ENCODE measurements at regions not wholly inside any gene's neighbourhood (a gene's known extent, or its start where the extent isn't known, plus 50 kb on each side); places are given as distances from the start of the nearest gene placed in this dataset.

GRCh38 chr1:217059401-217059800 lies 336.2 kb upstream of the ESRRG start:
- Histone ChIP-seq H4K20me1 (ENCODE audit: insufficient read depth, low read length) (no peaks in the 10 kb centered on the region), H4K5ac (ENCODE audit: low read depth, low read length) (no peak overlapping the region), H3K36me3 (ENCODE audit: control insufficient read depth, insufficient read depth, low read length) (no peaks in the 10 kb centered on the region), H3K4ac (ENCODE audit: low read depth, low read length) (no peak overlapping the region), H2AK5ac (ENCODE audit: low read depth, low read length) (no peak overlapping the region), H2BK20ac (ENCODE audit: low read depth, low read length) (no peak overlapping the region), H3K4me3 (ENCODE audit: insufficient read depth, low read depth, low read length) (no peak overlapping the region), H3K18ac (ENCODE audit: low read depth, low read length) (no peak overlapping the region), H3K4me1 (ENCODE audit: control insufficient read depth, insufficient read depth, low read length) (no peaks in the 10 kb centered on the region), H2BK15ac (ENCODE audit: low read depth, low read length) (no peak overlapping the region), H3K27ac (ENCODE audit: insufficient read depth, low read length) (no peak overlapping the region), H2BK5ac (ENCODE audit: low read depth, low read length, poor library complexity, severe bottlenecking) (no peak overlapping the region), H4K91ac (ENCODE audit: insufficient read depth, low read depth, low read length) (no peak overlapping the region), H2AK9ac (replicated peaks; ENCODE audit: low read depth, low read length, poor library complexity) (no peak overlapping the region), H3K23ac (ENCODE audit: low read depth, low read length) (no peak overlapping the region), H3K79me1 (ENCODE audit: low read depth in 1 of 2, low read length in 2 of 2) (no peaks in the 10 kb centered on the region), H2BK120ac (ENCODE audit: low read depth, low read length) (no peak overlapping the region), H3K4me2 (ENCODE audit: low read depth, low read length) (no peak overlapping the region), H3K9me1 (ENCODE audit: insufficient read depth, low read length) (no peaks in the 10 kb centered on the region; the same call in 1 of the 2 replicates), H2AFZ (replicated peaks; ENCODE audit: low read length, poor library complexity) (no peak overlapping the region), H4K8ac (ENCODE audit: low read depth in 2 of 2, low read length in 2 of 2) (no peak overlapping the region), H3K14ac (replicated peaks; ENCODE audit: low read depth, low read length) (no peak overlapping the region), H3K56ac (ENCODE audit: extremely low read depth, insufficient read depth, low read length) (no peak overlapping the region), H3K9ac (ENCODE audit: low read depth, low read length) (no peak overlapping the region), H3K9me3 (ENCODE audit: control insufficient read depth, insufficient read depth, low read length) (no peaks in the 10 kb centered on the region), H3K27me3 (ENCODE audit: control insufficient read depth, insufficient read depth, low read length) (no peaks in the 10 kb centered on the region)
- in situ Hi-C loops (cut with MboI; ENCODE audit: low sequenced_read_pairs) (no loop called here), dilution Hi-C loops (cut with HindIII; ENCODE audit: low sequenced_read_pairs, unreplicated experiment) (no loop called here), intact Hi-C loops (cut with micrococcal nuclease) (no loop called here)
- TF ChIP-seq CEBPB (IDR thresholded peaks at IDR 0.05; ENCODE audit: low read depth, low read length) (no peak), USF2 (IDR thresholded peaks at IDR 0.05; ENCODE audit: low read depth, low read length) (no peak), CHD1 (IDR thresholded peaks at IDR 0.05; ENCODE audit: low read depth, low read length) (no peak), POLR2A (IDR thresholded peaks at IDR 0.05; ENCODE audit: low read depth, low read length) (no peak), BHLHE40 (IDR thresholded peaks at IDR 0.05; ENCODE audit: low read depth, low read length) (no peak), CTCF (conservative IDR thresholded peaks at IDR 0.05; ENCODE audit: low read depth, low read length) (no peak), MAZ (IDR thresholded peaks at IDR 0.05; ENCODE audit: borderline replicate concordance, low read depth, low read length) (no peak), RCOR1 (IDR thresholded peaks at IDR 0.05; ENCODE audit: insufficient replicate concordance, low read length) (no peak), ELK1 (IDR thresholded peaks at IDR 0.05; ENCODE audit: borderline replicate concordance, low read depth, low read length) (no peak), SMC3 (IDR thresholded peaks at IDR 0.05; ENCODE audit: low read depth, low read length) (no peak), RAD21 (IDR thresholded peaks at IDR 0.05; ENCODE audit: low read length) (no peak), MXI1 (IDR thresholded peaks at IDR 0.05; ENCODE audit: borderline replicate concordance, low read depth, low read length) (no peak), MAFK (IDR thresholded peaks at IDR 0.05; ENCODE audit: low read depth, low read length) (no peak), RFX5 (IDR thresholded peaks at IDR 0.05; ENCODE audit: low read depth, low read length) (no peak), NFE2L2 (IDR thresholded peaks at IDR 0.05; ENCODE audit: low read depth, low read length) (no peak), FOS (IDR thresholded peaks at IDR 0.05; ENCODE audit: low read depth, low read length) (no peak)
- no CpG with 5 or more reads among the region's 1 CpG for WGBS, 2 experiments (ENCODE audit: extremely low coverage in 2 of 2, insufficient read length in 1 of 2)
- no TSS peak for BruUV-seq (replicated peaks)
- no peak for DNase-seq
- ChIA-PET CTCF (interaction anchor here (0.9 kb wide), 1 partner anchor 17 kb away, joined by 4 read pairs; no protein-coding TSS in a partner anchor), POLR2A (ENCODE audit: unreplicated experiment) (no interaction called here)
- ATAC-seq (ENCODE audit: low read depth): no peak

Measured in IMR-90 (cell line).